Right cardiac atrium (tissue), 5 donors: ENCODE measurements at regions not wholly inside any gene's neighbourhood (a gene's known extent, or its start where the extent isn't known, plus 50 kb on each side); places are given as distances from the start of the nearest gene placed in this dataset.

ENCODE experiments used
- ATAC-seq, 2 donors: fragments of 200-7000 bp; cut with Tn5 transposase; one replicate each; pipeline versions ENCODE4 v1.8.0 to v1.9.1; 2020; ENCODE audit warnings: moderate library complexity in 2 of 2, mild to moderate bottlenecking in 1 of 2
- DNase-seq, 3 donors: peaks; one replicate each; pipeline ENCODE4 v3.0.0-alpha.2; 2020
- H3K27ac ChIP-seq: one replicate; pipeline ENCODE4 v1.5.1; 2013; ENCODE audit warnings: mild to moderate bottlenecking, low read length, control low read depth, moderate library complexity
- H3K27me3 ChIP-seq: one replicate; pipeline ENCODE4 v1.6.1; 2013; ENCODE audit not compliant: control insufficient read depth, insufficient read depth
- H3K4me1 ChIP-seq: one replicate; pipeline ENCODE4 v1.6.1; 2013; ENCODE audit warnings: low read length; ENCODE audit not compliant: control insufficient read depth, insufficient read depth
- H3K4me3 ChIP-seq: one replicate; pipeline ENCODE4 v1.5.1; 2013; ENCODE audit warnings: low read length, control low read depth
- H3K9me3 ChIP-seq: one replicate; pipeline ENCODE4 v1.6.1; 2013; ENCODE audit warnings: low read length; ENCODE audit not compliant: control insufficient read depth
- WGBS: extraction: QIAGEN DNeasy Blood & Tissue Kit; methylation state at CpG from one replicate; pipeline ENCODE4 v1.1.7; 2013; 5-methylcytosine and 5-hydroxymethylcytosine counted together
- intact Hi-C, 4 donors: fragments of 100-400 bp; cut with DNase I; formaldehyde crosslinking; loops; one replicate each; pipeline versions ENCODE4 v1.11.0 to v1.14.0; 2022 to 2023
- donor health status: healthy with polysubstance abuse.
- donor health status: DM: no; HTN: yes; CAD: no.
- donor health status: DM: no; HTN: no; CAD: no.
- donor health status: DM: no; HTN: yes; CAD: no; lungs with severe emphysema.
- donor health status: DM: yes; HTN: yes; CAD: no.

DNA sequence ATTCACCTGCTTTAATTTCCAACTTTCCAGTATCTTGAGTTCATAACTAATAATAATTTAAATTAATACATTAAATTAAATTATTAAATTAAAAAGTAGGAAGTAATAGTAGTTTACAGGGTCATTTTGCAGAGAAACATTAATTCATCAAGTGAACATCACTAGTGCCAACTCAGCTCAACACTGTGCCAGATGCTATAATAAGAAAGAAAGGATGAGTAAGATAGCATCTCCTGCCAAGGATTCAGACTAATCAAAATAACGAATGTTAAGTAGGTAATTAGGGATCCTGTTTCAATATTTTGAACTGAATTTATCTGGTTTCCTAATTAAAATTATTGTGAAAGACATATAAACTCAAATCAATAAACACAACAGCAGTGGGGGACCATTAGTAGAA, 596.7 kb downstream of the SLC6A15 start:
- no peak for ATAC-seq
- 40% methylated on average over 1 of the region's 1 CpG for WGBS
- intact Hi-C loops: no loop called here

DNA sequence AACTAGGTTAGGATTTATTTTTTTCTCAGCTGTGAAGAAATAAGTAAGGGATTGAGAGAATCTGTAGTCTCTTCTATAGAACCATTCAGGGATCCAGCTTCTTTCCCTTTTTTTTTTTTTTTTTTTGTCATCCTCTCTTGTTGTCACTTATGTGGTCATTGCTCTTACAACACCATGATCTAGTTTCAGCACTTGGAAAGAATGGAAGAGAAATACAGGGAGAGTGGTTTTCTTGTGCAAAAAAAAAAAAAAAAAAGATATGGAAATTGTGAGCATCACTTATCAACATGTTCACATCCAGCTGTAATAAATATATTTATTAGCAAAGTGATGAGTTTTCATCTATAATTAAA, 599.3 kb downstream of the SLC6A15 start:
- intact Hi-C loops: no loop called here
- no peak overlapping the region for H3K4me3 ChIP-seq

More for the DNA sequence above, 596.7 kb downstream of the SLC6A15 start:
- DNase-seq: no peak
- Histone ChIP-seq H3K4me1 (no peaks in the 10 kb centered on the region), H3K4me3 (no peak overlapping the region), H3K9me3 (no peaks in the 10 kb centered on the region), H3K27me3 (no peaks in the 10 kb centered on the region), H3K27ac (no peak overlapping the region)

DNA sequence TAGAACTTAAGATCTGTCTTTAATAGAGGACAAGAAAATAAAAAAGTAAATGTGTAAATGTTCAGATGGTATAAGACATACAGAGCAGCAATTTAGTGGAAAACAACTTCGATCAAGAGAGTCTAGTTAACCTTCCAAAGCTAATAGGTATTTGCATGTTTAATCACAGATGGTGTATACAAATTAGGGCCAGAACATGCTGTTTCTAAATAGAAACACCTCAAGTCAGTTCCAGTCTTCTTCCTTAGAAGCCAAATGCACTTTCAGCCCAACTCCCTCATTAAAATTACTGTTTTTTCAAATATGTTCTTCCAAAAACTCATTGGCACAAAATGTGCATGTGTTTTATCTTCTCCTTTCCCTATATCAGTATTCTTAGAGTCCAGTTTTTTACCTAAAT, 604.4 kb downstream of the SLC6A15 start:
- no peak for ATAC-seq
- no peak overlapping the region for H3K27ac ChIP-seq
- H3K9me3 ChIP-seq: no peaks in the 10 kb centered on the region
- WGBS: 86% methylated on average over 1 of the region's 1 CpG
- no peak for DNase-seq
- intact Hi-C loops: no loop called here
- no peaks in the 10 kb centered on the region for H3K4me1 ChIP-seq
- H3K27me3 ChIP-seq: no peaks in the 10 kb centered on the region
- H3K4me3 ChIP-seq: no peak overlapping the region

More for the DNA sequence above, 599.3 kb downstream of the SLC6A15 start:
- no peak overlapping the region for H3K27ac ChIP-seq
- ATAC-seq (no peak), DNase-seq (no peak)
- no peaks in the 10 kb centered on the region for H3K4me1 ChIP-seq
- no peaks in the 10 kb centered on the region for H3K27me3 ChIP-seq
- no peaks in the 10 kb centered on the region for H3K9me3 ChIP-seq

DNA sequence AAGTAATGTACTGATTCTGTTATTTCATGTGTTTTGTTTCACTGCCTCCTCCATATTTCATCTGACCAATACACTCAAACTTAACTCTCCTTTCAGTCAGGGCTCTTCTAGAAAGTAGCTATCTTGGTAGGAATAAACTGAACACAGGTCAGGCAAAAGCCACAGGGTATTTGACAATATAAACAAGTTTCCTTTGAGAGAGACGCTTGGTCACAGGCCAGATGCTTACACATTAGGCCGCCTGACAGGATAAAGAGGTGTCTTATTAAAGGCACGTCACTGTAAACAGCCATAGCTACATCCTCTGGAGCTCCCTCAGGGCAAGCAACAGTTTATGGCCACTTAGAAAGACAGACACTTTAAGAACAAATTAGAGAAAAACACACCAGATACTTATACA, 607.5 kb downstream of the SLC6A15 start:
- H3K4me3 ChIP-seq: no peak overlapping the region
- DNase-seq (no peak), ATAC-seq (no peak)
- H3K27ac ChIP-seq: no peak overlapping the region
- H3K4me1 ChIP-seq: no peaks in the 10 kb centered on the region
- 46% methylated on average over 3 of the region's 3 CpGs for WGBS
- no peaks in the 10 kb centered on the region for H3K27me3 ChIP-seq
- intact Hi-C loops: no loop called here
- H3K9me3 ChIP-seq: no peaks in the 10 kb centered on the region

DNA sequence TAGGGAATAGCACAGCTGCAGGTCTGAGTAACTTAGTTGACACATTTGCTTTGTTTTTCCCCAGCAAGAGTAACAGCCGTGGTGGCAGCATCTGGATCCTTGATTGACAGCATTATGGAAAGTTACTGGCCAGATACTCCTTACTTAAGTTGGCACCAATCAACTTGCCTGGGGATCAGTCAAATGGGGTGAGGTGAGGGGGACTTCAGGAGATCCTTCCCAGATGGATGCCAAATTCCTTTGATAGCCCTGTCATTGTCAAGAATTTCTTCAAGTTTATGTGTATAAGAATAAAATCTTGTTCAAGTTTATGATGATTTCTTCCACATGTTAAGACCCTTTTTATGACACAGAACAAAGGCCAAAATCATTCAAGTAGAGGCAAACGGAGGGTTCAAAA, 618.4 kb downstream of the SLC6A15 start:
- ATAC-seq: no peak
- WGBS: 52% methylated on average over 2 of the region's 2 CpGs

DNA sequence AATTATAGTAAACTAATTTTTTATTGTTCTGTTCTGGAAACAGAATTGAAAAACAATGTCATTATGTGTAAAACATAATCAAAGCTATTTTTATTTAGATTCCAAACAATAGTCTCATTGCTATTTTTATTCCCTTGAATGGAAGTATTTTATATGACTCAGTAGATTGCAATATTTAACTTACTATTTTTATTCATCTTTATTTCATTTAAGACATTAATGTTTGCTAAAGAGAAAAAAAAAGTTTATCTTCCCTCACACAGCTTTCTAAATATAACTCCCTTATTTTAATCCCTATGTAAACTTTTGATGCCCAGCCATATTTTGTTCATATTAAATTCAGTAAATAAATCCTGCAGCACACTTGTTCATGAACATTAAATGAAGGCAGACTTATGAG, 622.4 kb downstream of the SLC6A15 start:
- ATAC-seq (no peak), DNase-seq (no peak)
- Histone ChIP-seq H3K27me3 (no peaks in the 10 kb centered on the region), H3K4me3 (no peak overlapping the region), H3K4me1 (no peaks in the 10 kb centered on the region), H3K27ac (no peak overlapping the region), H3K9me3 (no peaks in the 10 kb centered on the region)
- intact Hi-C loops: no loop called here

More for the DNA sequence above, 618.4 kb downstream of the SLC6A15 start:
- intact Hi-C loops: no loop called here
- H3K4me1 ChIP-seq: no peaks in the 10 kb centered on the region
- no peaks in the 10 kb centered on the region for H3K27me3 ChIP-seq
- DNase-seq: no peak
- H3K9me3 ChIP-seq: no peaks in the 10 kb centered on the region
- no peak overlapping the region for H3K27ac ChIP-seq
- H3K4me3 ChIP-seq: no peak overlapping the region

DNA sequence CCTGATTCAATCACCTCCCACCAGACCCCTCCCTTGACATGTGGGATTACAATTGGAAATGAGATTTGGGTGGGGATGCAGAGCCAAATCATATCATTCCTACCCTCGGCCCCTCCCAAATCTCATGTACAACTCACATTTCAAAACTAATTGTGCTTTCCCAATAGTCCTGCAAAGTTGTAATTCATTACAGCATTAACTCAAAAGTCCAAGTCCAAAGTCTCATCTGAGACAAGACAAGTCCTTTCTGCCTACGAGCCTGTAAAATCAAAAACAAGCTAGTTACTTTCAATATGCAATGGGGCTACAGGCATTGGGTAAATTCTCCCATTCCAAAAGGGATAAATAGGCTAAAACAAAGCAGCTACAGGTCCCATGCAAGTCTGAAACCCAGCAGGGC, 634.6 kb downstream of the SLC6A15 start:
- no peak for DNase-seq
- 79% methylated on average over 2 of the region's 2 CpGs for WGBS
- Histone ChIP-seq H3K9me3 (no peaks in the 10 kb centered on the region), H3K4me3 (no peak overlapping the region), H3K27ac (no peak overlapping the region), H3K4me1 (no peaks in the 10 kb centered on the region), H3K27me3 (no peaks in the 10 kb centered on the region)
- intact Hi-C loops: no loop called here
- no peak for ATAC-seq

DNA sequence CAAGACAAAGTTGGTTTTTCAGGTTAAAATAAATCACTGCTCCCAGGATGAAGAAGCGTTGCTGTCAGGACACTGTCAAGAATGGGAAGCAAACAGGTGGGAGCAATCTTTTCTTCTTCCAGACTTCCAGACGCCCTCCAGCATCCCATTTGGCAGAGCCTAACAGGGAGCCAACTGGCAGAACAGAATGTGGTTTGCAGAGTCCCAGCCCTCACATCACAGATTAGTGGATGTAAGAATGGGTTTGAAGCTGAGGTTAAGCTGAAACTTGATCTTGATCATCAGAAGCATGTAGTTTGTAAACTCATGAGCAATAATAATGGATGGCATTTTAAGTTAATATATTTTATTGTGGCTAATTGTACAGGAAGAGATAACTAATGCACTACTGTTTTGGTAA, 636.4 kb downstream of the SLC6A15 start:
- Histone ChIP-seq H3K27ac (no peak overlapping the region), H3K4me1 (no peaks in the 10 kb centered on the region), H3K4me3 (no peak overlapping the region), H3K27me3 (no peaks in the 10 kb centered on the region), H3K9me3 (no peaks in the 10 kb centered on the region)
- intact Hi-C loops: no loop called here
- no peak for ATAC-seq
- WGBS: 31% methylated on average over 2 of the region's 2 CpGs
- no peak for DNase-seq

DNA sequence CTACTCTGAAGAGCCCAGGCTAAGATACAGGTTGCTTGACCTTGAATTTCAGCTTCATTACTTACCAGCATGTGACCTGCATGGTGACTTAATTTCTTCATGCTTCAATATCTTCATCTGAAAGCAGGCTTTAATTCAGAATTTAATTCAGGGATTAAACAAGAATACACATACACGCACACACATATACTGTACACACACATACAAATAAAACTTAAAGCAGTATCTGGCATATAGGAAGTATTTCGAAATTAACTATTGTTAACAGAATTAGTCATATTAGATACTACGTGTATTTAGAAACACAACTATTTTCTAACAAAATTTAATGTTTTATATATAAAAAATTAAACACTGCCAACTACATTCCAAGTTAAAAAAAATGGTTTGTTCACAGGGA, 640.3 kb downstream of the SLC6A15 start:
- ATAC-seq: no peak
- Histone ChIP-seq H3K4me3 (no peak overlapping the region), H3K27me3 (no peaks in the 10 kb centered on the region), H3K4me1 (no peaks in the 10 kb centered on the region), H3K9me3 (no peaks in the 10 kb centered on the region), H3K27ac (no peak overlapping the region)
- intact Hi-C loops: no loop called here
- 86% methylated on average over 3 of the region's 3 CpGs for WGBS
- DNase-seq: no peak

DNA sequence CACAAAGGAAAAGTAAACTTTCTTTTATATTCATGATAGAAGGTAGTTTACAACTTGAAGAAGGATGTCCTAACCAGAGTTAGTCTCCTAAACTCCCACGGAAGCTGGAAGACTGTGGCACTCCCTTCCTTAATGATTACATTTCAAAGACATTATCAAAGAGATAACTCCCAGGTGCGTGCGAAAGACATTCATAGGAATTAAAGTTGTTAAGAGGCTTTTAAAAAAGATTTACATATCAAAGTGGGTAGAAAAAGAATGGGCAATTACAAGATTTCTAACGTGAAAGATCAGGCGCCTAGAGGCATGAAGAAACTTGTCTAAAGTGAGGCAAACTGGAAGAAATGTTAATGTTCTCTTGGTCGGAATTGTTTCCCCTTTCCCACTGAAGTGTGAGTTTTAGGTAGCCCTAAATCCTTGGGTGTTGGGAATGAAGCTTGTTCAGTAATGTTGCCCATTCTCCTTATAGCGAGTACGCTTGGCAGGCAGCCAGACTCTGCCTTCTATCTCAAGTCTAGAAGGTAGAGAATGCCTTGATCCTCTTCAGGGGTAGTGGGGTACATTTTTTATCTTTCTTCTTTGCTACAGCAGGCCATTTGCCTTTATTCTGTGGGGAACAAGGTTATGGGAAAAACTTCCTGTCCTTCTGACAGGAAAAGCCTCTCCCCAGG, 642.0 kb downstream of the SLC6A15 start:
- WGBS: 51% methylated on average over 8 of the region's 8 CpGs
- H3K27ac ChIP-seq: no peak overlapping the region
- peak in 1 of 3 donors; percentile 35 for DNase-seq

DNA sequence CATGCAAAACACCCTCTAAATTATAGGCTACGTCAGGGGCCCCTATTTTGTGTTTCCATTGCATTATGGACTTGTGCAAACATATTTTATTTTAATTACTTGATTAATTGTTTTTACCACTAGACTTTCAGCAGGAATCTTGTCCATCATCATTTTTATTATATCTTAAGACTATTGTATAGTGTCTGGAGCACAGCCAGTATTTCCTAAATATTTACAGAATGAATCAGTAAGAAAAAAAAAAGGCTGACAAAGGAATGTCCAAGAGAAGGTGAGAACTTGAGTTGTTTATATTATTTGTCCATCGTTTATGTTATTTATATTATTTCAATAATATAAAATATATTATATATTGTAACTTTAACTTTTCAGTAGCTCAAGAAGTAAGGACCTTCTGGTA, 664.7 kb downstream of the SLC6A15 start:
- ATAC-seq: no peak
- intact Hi-C loops: no loop called here

More for the DNA sequence above, 642.0 kb downstream of the SLC6A15 start:
- Histone ChIP-seq H3K4me1 (no peaks in the 10 kb centered on the region), H3K4me3 (no peak overlapping the region), H3K27me3 (no peaks in the 10 kb centered on the region), H3K9me3 (no peaks in the 10 kb centered on the region)
- no peak for ATAC-seq
- intact Hi-C loops: no loop called here

DNA sequence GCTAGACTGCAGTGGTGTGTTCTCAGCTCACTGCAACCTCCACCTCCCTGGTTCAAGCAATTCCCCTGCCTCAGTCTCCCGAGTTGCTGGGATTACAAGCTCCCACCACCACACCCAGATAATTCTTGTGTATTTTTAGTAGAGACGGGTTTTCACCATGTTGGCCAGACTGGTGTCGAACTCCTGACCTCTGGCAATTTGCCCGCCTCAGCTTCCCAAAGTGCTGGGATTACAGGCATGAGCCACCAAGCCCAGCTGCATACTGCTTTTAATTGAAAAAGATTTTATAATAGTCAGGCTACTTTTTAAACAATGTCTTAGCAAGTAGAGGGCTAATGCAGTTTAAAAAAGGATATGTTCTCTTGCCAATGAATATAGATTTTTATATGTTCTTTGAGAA, 668.9 kb downstream of the SLC6A15 start:
- no peak overlapping the region for H3K4me3 ChIP-seq
- WGBS: 63% methylated on average over 4 of the region's 4 CpGs
- H3K27ac ChIP-seq: no peak overlapping the region
- no peaks in the 10 kb centered on the region for H3K4me1 ChIP-seq
- DNase-seq (no peak), ATAC-seq (no peak)
- no peaks in the 10 kb centered on the region for H3K9me3 ChIP-seq
- intact Hi-C loops: no loop called here
- H3K27me3 ChIP-seq: no peaks in the 10 kb centered on the region

More for the DNA sequence above, 664.7 kb downstream of the SLC6A15 start:
- Histone ChIP-seq H3K4me3 (no peak overlapping the region), H3K27ac (no peak overlapping the region), H3K27me3 (no peaks in the 10 kb centered on the region), H3K4me1 (no peaks in the 10 kb centered on the region), H3K9me3 (no peaks in the 10 kb centered on the region)
- 78% methylated on average over 2 of the region's 2 CpGs for WGBS
- DNase-seq: no peak
